22Rv1 (cell line): ENCODE measurements at regions not wholly inside any gene's neighbourhood (a gene's known extent, or its start where the extent isn't known, plus 50 kb on each side); places are given as distances from the start of the nearest gene placed in this dataset.

ENCODE experiments used
- CTCF ChIP-seq: fragments of 450-650 bp; IDR thresholded peaks from 2 replicates; pipeline ENCODE4 v1.5.1; 2017; ENCODE audit warnings: mild to moderate bottlenecking
- ZFX ChIP-seq: fragments of 450-650 bp; IDR thresholded peaks from 2 replicates; pipeline ENCODE4 v1.6.1; 2017; ENCODE audit warnings: antibody characterized with exemption, borderline replicate concordance

GRCh38 chr1:103190766-103191165 is 82.4 kb upstream of the COL11A1 start:
- no peak for TF ChIP-seq CTCF
- no peak for TF ChIP-seq ZFX
